HUDEP-2 (cell line): ENCODE measurements at regions not wholly inside any gene's neighbourhood (a gene's known extent, or its start where the extent isn't known, plus 50 kb on each side); places are given as distances from the start of the nearest gene placed in this dataset.

Experiments used
- DNase-seq, 76 experiments: peaks; one replicate each; lab custom pipeline; 2025; ENCODE audit not compliant: unreplicated experiment in 76 of 76; lab: John Stamatoyannopoulos, UW

DNA sequence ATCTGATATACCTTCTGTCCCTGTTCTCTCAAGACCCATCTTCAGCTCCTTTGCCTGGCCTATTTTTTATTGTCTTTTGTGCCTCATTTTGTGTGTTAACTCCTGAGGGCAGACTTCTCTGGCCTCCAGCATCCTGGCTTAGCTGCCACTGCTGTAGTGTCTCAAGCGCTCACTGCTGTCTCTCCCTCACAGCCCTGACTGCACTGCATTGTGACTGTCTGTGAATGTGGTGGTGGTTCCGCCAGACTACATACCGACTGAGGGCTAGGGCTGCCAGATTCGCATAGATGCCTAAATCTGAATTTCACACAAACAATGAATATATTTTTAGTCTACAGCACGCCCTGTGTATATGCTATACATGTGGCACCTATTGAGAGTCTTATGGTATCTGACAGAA is 1088.9 kb upstream of the TMEM132C start:
- DNase-seq, result no peak

DNA sequence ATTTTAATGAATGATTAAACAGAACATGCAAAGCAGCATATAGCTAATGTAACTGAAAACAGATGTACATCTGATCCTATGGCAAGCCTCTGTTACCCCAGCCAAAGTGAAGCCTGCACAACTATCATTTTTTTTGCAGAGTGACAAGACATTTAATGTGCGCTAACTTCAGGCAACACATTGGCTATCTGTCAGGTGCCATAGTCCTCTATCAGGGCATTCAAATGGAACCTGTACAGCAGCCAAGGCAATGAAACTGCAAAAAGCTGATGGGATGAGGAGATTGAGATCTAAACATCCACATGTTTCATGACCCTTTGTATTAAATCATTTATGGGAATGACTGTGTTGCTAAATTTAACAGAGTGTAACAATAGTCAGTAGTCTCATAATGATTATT is 1088.5 kb upstream of the TMEM132C start:
- DNase-seq, result no peak

DNA sequence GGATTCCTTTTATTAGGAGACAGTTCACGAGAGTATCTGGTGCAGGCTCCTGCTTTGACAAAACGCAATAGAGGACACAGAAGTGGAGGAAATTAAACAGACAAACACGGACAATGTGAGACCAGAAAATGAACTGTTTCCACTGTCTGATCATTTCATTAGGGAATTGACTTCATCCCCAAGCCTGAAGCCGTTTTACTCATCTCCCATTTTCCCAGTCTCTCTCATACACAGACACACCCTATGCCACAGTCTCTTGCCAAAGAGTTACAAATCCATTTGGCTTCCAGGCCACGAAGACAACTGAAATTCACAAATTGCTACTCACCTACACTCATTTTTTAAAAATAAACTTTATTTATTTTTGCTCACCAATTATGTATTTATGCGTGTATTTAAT is 1087.8 kb upstream of the TMEM132C start:
- no peak for DNase-seq

DNA sequence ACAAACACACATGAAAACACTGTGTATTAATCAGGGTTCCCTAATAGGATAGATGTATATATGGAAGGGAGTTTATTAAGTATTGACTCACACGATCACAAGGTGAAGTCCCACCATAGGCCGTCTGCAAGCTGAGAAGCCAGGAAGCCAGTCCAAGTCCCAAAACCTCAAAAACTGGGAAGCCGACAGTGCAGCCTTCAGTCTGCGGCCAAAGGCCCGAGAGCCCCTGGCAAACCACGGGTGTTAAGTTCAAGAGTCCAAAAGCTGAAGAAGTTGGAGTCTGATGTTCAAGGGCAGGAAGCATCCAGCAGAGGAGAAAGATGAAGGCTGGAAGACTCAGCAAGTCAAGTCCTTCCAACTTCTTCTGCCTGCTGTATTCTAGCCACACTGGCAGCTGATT is 1085.0 kb upstream of the TMEM132C start:
- DNase-seq, result no peak

DNA sequence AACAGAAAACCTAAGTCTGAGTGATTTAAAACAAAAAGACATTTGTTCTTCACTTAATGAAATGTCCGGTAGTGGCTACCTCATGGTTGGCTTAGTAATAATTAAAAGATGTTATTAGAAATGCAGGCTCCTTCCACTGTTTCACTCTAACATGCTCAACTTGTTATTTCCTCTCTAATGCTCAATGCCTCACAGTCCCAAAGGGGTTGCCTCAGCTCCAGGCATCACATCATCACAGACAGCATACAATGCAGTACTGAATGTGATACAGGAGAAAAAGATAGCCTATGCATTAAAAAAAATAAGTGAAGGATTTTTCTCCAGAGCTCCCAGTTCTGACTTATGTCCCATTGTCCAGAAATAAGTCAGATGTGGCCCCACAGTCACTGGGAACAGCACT is 1077.0 kb upstream of the TMEM132C start:
- DNase-seq, result no peak

DNA sequence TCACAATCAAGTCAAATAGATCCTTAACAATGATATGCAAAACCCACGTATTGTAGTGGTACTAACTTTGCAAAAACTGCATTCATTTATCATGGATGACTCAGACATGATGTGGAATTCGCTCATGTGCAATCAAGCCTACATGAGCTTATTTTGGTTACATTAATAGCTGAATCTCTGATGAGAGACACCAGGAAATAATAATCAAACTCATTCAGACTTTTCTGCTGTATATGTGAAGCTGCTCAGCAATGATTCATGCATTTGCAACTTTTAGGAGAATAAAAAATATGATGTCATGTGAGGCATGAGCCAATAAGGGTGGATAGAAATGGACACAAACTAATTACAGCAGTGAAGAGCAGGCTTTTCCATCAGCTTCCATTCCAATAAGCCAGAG is 1075.8 kb upstream of the TMEM132C start:
- DNase-seq, result no peak

DNA sequence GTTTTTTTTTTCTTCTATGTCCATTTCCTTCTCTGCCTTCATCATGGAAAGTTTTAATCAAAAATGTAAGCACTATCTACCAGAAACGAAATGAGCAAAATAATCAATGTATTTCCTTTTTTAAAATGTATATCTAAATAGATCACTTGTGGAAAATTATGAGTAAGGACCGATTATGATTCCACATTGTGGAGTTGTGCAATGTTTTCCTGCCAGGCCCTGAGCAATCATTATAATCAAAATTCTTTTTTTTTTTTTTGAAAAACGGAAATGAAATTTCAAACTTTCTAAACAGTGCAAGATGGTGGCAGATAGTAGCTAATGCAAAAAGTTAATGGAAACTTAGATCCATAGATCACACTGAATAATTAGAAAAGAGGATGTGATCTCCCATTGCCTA is 1074.6 kb upstream of the TMEM132C start:
- DNase-seq, result no peak

DNA sequence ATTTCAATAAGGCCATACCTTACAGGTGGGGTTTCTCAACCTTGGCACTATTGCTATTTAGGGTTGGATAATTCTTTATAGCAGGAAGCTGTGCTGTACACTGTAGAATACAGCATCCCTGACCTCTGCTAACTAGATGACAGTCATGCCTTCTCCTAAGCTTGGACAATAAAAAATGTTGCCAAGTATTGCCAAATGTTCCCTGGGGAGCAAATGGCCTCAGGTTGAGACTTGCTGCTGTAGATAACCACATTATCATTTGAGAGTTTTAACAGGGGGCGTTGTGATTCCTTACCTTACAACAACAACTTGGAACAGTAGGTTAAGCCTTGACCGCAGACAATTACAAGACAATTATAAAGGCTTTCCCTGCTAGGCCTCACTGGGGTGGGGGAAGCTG is 1073.6 kb upstream of the TMEM132C start:
- DNase-seq, result no peak

DNA sequence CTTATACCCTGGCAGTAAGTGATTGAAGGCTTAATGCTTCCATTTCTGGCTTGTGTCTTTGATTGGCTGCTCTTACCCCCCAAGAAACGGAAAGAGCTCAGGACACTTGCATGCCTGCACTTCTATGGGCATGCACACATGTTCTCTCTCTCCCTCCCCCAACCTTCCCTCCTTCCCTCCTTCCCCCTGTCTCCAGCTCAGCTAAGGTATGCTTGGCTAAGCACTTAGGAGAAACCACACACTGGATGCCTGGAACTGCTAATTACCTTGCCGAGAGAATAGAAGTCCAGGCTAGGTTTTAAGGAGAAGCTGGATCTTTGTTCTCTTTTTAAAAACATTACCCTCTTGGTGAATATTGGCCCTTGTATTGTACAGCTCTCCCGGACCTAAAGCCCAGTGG is 1072.8 kb upstream of the TMEM132C start:
- no peak for DNase-seq

DNA sequence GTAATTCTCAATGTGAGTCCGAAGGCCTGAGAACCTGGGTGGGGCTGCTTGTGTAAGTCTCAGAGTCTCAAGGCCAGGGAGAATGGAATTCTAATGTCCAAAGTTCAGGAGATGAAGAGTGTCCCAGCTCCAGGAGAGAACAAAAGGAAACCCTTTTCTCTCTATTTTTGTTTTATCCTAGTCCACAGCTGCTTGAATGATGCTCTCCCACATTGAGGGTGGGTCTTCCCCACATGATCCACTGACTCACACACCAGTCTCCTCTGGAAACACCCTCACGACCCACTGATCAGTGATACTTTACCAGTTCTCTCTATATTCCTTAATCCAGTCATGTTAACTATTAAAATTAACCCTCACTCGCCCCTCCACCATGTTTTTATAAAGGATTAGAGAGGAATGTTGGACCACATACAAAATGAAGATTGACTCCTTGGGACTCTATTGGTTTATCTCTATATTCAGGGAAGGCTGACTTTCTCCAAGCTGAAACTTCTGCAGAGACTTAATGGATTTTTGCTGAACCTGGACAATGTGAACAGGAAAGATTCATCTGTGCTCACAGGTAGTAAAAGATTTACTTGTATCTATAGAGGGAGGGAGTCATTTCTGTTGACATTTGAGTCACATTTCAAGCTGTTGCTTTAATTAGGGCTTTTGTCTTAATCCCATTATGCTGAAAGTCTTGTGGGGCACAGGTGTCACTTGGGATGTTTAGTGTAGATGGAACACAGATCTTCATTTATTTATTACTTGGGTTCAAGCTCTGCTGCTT is 1061.0 kb upstream of the TMEM132C start:
- DNase-seq, result no peak

DNA sequence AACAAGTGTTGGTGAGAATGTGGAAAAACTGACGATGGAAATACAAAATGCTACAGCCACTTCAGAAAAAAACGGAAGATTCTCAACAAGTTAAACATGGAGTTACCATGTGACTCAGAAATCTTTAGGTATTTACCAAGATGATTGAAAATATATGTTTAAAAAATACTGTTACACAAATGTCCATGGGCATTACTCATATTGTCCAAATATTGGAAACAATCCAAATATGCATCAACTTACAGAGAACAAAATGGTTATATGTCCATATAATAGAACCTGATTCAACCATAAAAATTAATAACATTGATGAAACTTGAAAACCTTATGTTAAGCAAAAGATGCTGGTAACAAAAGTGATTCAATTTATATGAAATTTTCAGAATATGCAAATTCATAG is 1057.7 kb upstream of the TMEM132C start:
- DNase-seq, result no peak

DNA sequence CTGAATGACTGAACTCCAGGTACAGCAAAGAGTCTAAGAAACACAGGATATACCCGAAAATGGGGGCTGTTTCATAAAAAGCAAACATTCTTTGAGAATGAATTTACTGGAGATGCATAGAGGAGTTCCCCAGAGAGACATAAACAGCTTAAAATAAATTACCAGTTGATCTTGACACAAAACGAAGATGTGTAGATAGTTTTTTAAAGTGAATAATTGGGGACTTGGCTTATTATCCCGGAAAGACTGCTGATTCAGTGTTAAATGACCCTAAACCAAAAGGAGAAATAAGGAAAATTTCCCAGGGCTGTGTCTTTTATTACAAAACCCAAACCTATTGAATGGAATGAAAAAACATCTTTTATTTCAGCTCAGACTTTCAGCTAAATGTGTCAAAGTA is 1052.8 kb upstream of the TMEM132C start:
- no peak for DNase-seq

DNA sequence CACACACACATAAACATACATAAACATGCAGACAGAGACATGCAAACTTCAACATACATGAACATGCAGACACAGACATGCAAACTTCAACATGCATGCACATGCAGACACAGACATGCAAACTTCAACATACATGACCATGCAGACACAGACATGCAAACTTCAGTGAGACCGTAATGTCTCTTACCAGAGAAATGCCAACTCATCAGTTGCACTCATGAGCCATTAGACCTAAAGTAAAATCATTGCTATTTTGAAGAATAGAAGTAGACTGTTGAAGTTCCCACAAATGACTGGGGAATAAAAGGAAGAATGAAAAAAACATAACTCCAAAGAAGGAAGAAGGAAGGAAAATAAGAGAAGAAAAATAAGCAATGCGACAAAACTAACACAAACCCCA is 1044.0 kb upstream of the TMEM132C start:
- no peak for DNase-seq

DNA sequence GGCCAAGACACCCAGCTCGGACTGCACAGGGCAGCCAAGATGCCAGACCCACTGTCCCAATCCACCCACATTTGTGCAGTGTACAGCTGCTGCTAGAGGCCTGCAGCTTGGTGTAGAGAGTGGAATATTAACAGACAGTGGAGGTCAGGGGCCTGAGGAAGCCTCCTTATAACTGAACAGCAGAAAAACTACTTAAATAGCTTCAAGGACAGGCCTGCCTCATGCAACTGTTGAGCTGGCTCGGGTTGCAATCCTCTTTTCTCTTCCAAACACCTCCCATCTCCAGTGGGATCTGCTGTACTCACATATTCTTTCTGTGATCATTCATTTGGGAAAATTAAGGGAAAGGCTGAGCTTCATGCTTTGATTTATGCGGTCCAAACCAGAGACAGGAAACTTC is 1043.2 kb upstream of the TMEM132C start:
- DNase-seq, result no peak

DNA sequence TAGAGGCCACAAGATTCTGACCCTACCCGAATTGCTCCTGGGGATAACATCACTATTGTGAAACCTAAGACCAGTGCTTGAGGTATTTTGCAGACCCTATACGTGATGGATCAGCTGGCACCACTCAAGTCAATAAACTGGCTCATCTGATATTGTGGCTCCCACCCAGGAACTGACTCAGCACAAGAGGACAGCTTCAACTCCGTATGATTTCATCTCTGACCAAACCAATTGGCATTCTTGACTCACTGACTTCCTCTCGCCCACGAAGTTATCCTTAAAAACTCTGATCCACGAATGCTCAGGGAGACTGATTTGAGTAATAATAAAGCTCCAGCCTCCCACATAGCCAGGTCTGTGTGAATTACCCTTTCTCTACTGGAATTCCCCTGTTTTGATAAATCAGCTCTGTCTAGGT is 1036.1 kb upstream of the TMEM132C start:
- peak in 1 of 76 experiments; percentile 6 for DNase-seq

DNA sequence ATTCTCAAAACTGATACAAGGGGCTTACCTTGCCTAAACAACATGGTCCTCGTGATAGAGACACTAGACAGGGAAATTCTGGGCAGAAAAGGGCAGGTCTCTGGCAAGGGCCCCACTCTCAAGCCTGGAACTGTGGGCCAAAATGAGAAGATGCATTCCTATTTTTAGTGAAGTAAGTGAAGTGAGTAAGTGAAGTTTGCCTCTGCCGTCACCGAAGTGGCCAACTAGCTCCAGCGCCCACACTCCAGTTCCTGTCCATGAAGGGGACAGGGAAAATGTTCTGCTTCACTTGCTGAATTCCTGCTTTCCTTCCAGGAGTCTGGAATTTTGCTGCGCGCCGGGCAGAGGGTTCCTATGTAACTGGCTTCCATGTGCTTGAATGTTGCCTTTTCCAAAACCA is 1035.6 kb upstream of the TMEM132C start:
- DNase-seq, result no peak

DNA sequence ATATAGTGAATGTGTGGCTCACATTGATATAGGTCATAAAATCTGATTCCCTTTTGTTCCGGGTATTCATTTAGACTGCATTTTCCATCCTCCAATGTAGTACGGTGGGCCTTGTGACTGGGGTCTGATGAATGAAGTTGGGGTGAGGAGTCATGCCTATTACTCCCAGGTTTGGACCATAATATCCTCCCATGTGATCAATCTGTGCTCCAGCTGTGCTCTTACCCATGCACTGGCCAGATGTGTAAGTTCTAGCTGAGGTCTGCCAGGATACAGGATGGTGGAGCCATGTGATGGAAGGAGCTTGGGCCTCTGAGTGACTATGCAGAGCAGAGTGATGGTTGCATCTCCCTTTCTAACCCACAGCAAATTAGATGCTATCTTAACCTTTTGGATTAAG is 1034.0 kb upstream of the TMEM132C start:
- no peak for DNase-seq

DNA sequence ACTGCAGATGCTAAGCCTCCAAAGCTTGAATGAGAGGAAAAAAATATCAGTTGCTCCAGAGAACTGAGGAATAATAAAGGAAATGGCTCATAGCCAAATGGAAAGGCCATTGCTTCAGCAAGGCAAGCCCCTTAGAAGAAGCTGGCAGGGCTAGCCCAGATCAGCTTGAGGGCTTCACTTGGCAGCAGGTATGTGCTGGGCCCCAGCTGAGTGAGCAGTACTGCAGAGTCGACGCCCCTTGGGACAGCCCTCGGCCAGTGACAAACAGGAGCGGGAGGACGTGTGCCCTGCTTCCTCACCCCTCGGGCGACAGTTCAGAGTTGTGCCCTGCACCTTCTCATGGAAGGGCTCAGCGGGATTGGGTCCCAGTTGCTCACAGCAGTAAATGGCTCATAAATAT is 1031.2 kb upstream of the TMEM132C start:
- DNase-seq, result peak in 1 of 76 experiments; percentile 1

DNA sequence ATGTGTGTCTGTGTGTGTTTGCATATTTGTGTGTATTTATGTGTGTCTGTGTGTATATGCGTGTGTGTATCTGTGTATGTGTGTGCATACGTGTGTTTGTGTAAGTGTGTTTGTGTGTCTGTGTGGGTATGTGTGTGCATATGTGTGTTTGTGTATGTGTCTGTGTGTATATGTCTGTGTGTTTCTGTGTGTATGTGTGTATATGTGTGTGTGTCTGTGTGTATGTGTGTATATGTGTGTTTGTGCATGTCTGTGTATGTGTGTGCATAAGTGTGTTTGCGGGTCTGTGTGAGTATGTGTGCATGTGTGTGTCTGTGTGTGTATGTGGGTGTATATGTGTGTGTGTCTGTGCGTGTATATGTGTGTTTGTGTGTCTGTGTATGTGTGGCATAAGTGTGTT is 1030.5 kb upstream of the TMEM132C start:
- DNase-seq, result no peak

DNA sequence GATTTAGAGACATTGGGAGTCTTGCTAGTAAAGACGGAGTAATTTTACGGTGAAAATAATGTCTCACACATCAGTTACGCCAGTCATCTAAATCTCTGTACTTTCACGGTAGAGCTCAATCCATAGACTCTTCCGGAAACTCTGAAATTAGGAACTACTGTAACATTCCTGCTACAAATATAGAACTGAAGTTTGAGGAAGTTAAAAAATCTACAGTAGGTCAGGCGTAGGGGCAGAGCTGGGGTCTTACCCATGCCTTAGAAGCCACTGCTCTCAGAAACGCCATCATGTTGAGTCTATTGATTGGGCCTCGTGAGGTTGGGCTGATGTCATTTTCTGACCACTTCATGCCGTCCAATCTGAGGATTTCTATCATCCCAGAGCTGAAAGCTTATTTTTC is 1029.8 kb upstream of the TMEM132C start:
- DNase-seq, result no peak

DNA sequence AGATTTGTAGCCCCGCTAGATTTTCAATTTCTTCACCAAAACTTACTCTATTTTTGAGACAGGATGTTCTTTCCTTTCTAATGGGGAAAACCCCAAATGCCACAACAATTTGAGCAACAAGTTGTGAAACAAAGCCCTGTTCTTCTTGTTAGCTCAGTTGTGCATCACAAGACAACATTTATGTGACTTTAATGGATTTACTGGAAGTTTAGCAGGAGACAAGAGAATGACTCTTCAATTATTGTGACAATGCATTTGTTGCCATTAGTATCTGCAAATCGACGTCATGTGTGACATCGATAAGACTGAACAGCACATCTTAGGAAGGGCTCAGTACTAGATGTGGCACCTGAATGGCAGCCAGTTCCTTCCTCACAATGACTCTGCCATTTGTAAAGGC is 1028.9 kb upstream of the TMEM132C start:
- no peak for DNase-seq

DNA sequence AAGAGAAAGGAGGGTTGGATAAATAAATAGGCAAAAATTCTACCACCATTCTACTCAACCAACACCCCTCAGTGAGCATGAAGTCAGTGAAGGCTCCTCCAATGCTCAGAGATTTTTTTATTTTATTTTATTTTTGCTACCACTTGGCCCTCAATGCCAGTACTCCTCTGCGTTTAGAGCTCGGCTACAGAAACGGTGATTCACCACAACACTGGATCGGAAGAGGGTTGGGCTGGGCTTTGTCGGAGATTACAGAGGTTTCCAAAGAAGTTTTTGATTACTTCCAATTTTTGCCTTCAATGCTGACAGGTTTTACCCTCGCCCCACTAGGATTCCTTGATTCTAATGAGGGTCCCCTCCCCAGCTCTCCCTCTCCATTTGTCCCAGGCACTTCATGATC is 1027.2 kb upstream of the TMEM132C start:
- DNase-seq, result no peak
